GM06990 (cell line): ENCODE measurements at regions not wholly inside any gene's neighbourhood (a gene's known extent, or its start where the extent isn't known, plus 50 kb on each side); places are given as distances from the start of the nearest gene placed in this dataset.

Source experiments
- DNase-seq: peaks from one replicate; pipeline ENCODE4 v3.0.0-alpha.2; 2011; ENCODE audit not compliant: insufficient read length; ENCODE audit errors: extremely low read depth
- H3K27me3 ChIP-seq: replicated peaks from 2 replicates; pipeline ENCODE4 v1.6.0; 2011; ENCODE audit warnings: low read length; ENCODE audit not compliant: control insufficient read depth, insufficient read depth
- H3K36me3 ChIP-seq: 2 replicates; pipeline ENCODE4 v1.5.1; 2011; ENCODE audit warnings: low read length; ENCODE audit not compliant: control insufficient read depth, insufficient read depth
- H3K4me3 ChIP-seq: replicated peaks from 2 replicates; pipeline ENCODE4 v1.5.1; 2011; ENCODE audit warnings: low read depth, mild to moderate bottlenecking, control low read depth, low read length
- TF ChIP-seq, protein P1 (sequence below): IDR thresholded peaks from 2 replicates; pipeline ENCODE4 v1.5.1; 2011; ENCODE audit warnings: low read length, control low read depth, mild to moderate bottlenecking, inconsistent platforms; ENCODE audit not compliant: insufficient read depth, poor library complexity, severe bottlenecking

DNA sequence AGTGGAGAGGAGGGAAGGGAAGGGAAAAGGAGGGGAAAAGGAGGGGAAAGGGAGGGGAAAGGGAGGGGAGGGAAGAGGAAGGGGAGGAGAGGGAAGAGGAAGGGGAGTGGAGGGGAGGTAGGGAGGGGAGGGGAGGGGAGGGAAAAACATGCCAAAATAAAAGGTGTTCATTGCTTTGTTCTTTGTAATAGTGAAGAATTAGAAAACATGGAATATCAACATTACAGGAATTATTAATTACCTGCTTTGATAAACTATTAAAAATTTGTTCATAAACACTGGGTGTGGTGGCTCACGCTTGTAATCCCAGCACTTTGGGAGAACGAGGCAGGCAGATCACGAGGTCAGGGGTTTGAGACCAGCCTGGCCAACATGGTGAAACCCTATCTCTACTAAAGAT is 579.2 kb downstream of the MED13L start:
- Histone ChIP-seq H3K27me3 (no peaks in the 10 kb centered on the region), H3K36me3 (no peaks in the 10 kb centered on the region), H3K4me3 (no peak overlapping the region)
- TF ChIP-seq, protein P1, sequence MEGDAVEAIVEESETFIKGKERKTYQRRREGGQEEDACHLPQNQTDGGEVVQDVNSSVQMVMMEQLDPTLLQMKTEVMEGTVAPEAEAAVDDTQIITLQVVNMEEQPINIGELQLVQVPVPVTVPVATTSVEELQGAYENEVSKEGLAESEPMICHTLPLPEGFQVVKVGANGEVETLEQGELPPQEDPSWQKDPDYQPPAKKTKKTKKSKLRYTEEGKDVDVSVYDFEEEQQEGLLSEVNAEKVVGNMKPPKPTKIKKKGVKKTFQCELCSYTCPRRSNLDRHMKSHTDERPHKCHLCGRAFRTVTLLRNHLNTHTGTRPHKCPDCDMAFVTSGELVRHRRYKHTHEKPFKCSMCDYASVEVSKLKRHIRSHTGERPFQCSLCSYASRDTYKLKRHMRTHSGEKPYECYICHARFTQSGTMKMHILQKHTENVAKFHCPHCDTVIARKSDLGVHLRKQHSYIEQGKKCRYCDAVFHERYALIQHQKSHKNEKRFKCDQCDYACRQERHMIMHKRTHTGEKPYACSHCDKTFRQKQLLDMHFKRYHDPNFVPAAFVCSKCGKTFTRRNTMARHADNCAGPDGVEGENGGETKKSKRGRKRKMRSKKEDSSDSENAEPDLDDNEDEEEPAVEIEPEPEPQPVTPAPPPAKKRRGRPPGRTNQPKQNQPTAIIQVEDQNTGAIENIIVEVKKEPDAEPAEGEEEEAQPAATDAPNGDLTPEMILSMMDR, result no peak
- no peak for DNase-seq

DNA sequence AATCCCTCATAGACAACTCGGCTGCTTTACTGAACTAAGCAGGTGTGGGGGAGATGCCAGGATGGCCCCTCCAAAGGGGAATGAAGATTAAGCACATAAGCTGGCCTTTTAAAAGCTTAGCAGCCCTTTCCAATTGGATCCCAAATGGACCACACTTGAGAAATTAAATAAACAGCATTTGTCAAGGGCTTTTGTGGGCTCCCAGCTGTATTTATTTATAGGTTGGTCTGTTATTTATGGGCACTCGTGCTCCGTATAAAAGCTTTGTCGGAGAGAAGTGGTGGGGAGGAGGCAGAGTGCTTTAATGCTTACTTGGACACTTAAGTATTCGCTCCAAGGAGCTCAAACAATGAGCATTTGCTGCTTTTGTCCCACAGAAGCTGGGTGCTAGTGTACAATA is 580.2 kb downstream of the MED13L start:
- TF ChIP-seq, protein P1, result no peak
- no peaks in the 10 kb centered on the region for H3K27me3 ChIP-seq
- H3K4me3 ChIP-seq, result no peak overlapping the region
- no peaks in the 10 kb centered on the region for H3K36me3 ChIP-seq
- DNase-seq, result no peak

DNA sequence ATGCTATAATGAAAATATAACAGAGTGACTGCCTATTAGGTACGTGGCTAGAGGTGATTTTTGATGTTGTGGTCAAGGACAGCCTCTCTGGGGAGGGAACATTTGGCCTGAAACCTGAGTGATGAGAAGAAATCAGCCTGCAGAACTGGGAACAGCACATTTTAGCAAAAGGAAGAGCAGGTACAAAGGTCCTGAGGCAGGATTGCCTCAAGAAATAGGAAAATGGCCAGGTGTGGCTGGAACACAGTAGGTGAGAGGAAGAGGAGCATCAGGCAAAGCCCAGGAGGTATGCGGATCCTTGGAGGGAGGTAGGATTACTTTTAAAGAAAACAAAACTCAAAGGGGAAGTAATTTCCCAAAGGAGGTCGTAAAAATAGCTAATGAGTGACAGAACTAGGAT is 582.9 kb downstream of the MED13L start:
- H3K27me3 ChIP-seq, result no peaks in the 10 kb centered on the region
- H3K4me3 ChIP-seq, result no peak overlapping the region
- no peak for DNase-seq
- H3K36me3 ChIP-seq, result no peaks in the 10 kb centered on the region
- TF ChIP-seq, protein P1, result no peak

DNA sequence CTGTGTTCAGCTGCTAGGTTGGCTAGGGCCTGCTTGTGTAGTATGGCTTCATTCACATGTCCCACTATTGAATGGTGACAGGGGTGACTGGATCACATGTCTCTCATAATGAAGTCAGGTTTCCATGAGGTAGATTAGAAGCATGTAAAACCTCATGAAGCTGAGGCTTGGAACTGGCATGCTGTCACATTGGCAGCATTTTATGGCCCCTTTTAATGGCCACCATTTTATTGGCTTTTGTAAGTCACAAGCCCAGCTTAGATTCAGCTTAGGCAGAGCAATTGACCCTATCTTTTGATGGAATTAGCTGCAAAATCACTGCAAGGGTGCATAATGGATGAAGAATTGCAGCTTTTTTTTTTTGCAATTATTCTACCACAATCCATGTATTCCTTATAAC is 583.5 kb downstream of the MED13L start:
- no peak for DNase-seq
- H3K27me3 ChIP-seq, result no peaks in the 10 kb centered on the region
- TF ChIP-seq, protein P1, result no peak

DNA sequence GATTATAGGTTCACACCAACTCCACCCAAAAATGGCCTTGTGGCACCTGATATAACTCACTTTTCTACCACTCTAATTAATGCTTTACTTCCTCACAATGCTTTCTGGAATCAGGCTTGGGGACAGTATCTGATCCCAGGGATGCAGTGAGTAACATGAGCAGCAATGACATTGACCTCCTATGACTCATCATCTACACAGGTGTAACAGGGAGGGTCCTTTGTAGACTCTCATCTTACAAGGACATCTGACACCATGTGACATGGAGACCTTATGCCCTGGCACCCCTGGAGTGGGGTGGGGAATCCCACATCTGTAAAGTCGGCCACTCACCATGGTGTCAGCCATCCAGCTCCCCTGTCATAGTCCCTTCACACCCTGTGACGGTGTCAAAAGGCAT is 586.4 kb downstream of the MED13L start:
- H3K27me3 ChIP-seq, result no peaks in the 10 kb centered on the region
- H3K4me3 ChIP-seq, result no peak overlapping the region
- no peaks in the 10 kb centered on the region for H3K36me3 ChIP-seq
- no peak for DNase-seq
- TF ChIP-seq, protein P1, result no peak

More for the DNA sequence above, 583.5 kb downstream of the MED13L start:
- Histone ChIP-seq H3K36me3 (no peaks in the 10 kb centered on the region), H3K4me3 (no peak overlapping the region)

DNA sequence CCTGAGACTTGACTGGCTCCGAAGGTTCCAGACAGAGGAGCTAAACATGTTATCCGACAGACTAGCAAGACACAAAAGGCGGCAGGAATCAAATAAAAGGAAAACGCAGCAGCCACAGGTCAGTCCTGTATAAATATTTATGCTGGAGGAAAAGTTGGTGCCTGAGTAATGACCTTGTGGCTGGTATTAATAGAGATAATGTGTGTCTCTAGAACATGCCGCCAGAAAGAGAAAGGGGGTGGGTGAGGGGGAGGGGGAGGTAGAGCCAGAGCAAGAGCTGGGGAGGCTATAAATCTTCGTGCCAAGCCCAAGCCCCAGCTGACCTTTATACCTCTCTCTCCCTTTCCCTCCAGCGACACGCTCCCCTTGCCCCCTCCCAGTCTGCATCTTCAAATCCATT is 590.4 kb downstream of the MED13L start:
- no peak for DNase-seq

More for the DNA sequence above, 590.4 kb downstream of the MED13L start:
- TF ChIP-seq, protein P1, result no peak
- no peaks in the 10 kb centered on the region for H3K36me3 ChIP-seq
- H3K27me3 ChIP-seq, result no peaks in the 10 kb centered on the region
- H3K4me3 ChIP-seq, result no peak overlapping the region
